K562 (cell line): ENCODE measurements at regions not wholly inside any gene's neighbourhood (a gene's known extent, or its start where the extent isn't known, plus 50 kb on each side); places are given as distances from the start of the nearest gene placed in this dataset.

Experiments used
- CEBPZ ChIP-seq: fragments of 150-350 bp; IDR thresholded peaks from 2 replicates; pipeline ENCODE4 v1.6.1; 2014; ENCODE audit warnings: low read depth, mild to moderate bottlenecking, low read length, borderline replicate concordance
- CREB3L1 ChIP-seq: fragments of 450-650 bp; IDR thresholded peaks from 2 replicates; pipeline ENCODE4 v1.6.1; 2014; ENCODE audit warnings: low read depth, mild to moderate bottlenecking, moderate library complexity, borderline replicate concordance
- FOXP4 ChIP-seq: sonication (generic); formaldehyde crosslinking; IDR thresholded peaks from 2 replicates; pipeline ENCODE4 v1.8.0; 2022; ENCODE audit warnings: mild to moderate bottlenecking, missing genetic modification reagents, borderline replicate concordance
- ID3 ChIP-seq, 2 experiments: fragments of 250-450 bp in 1 of 2; fragments of 450-650 bp in 1 of 2; sonication (Bioruptor Pico) in 1 of 2; IDR thresholded peaks; 2 replicates each; pipeline versions ENCODE4 v1.6.1 to v1.8.0; 2016 to 2021; ENCODE audit warnings: mild to moderate bottlenecking in 2 of 2, moderate library complexity in 2 of 2, missing compliant biosample characterization in 1 of 2, missing genetic modification characterization in 1 of 2
- JUND ChIP-seq, 2 experiments: IDR thresholded peaks; 2 replicates in 1 of 2; 3 replicates in 1 of 2; pipeline ENCODE4 v1.6.1; 2011; ENCODE audit warnings: borderline replicate concordance in 2 of 2, low read depth in 2 of 2, low read length in 2 of 2, improper control_type of control experiment in 1 of 2, missing biosample characterization in 1 of 2, missing genetic modification characterization in 1 of 2, missing genetic modification reagents in 1 of 2
- KDM2B ChIP-seq: fragments of 250-450 bp; sonication (Bioruptor Pico); IDR thresholded peaks from 2 replicates; pipeline ENCODE4 v1.8.0; 2021; ENCODE audit warnings: mild to moderate bottlenecking, moderate library complexity
- MXD1 ChIP-seq: fragments of 250-450 bp; sonication (Bioruptor Pico); IDR thresholded peaks from 2 replicates; pipeline ENCODE4 v1.8.0; 2021; ENCODE audit warnings: borderline replicate concordance, mild to moderate bottlenecking, moderate library complexity; ENCODE audit not compliant: poor library complexity, severe bottlenecking
- NFE2L1 ChIP-seq: fragments of 450-650 bp; IDR thresholded peaks from 2 replicates; pipeline ENCODE4 v1.6.1; 2016; ENCODE audit warnings: missing genetic modification characterization, low read depth, mild to moderate bottlenecking, missing compliant biosample characterization, moderate library complexity, borderline replicate concordance
- PML ChIP-seq: IDR thresholded peaks from 2 replicates; pipeline ENCODE4 v1.6.1; 2012; ENCODE audit warnings: low read length, inconsistent platforms
- RREB1 ChIP-seq: fragments of 250-450 bp; sonication (Bioruptor Pico); IDR thresholded peaks from 2 replicates; pipeline ENCODE4 v1.4.0; 2020
- ZFP1 ChIP-seq: fragments of 450-650 bp; formaldehyde crosslinking; IDR thresholded peaks from 2 replicates; pipeline ENCODE4 v1.4.0; 2020; ENCODE audit warnings: mild to moderate bottlenecking, mixed read lengths
- ZNF57 ChIP-seq: fragments of 450-650 bp; formaldehyde crosslinking; IDR thresholded peaks from 2 replicates; pipeline ENCODE4 v1.4.0; 2020; ENCODE audit warnings: mild to moderate bottlenecking, moderate library complexity

- TF ChIP-seq RREB1 (no peak), CEBPZ (no peak), ZFP1 (CRISPR knock-in tag) (no peak), JUND (IDR thresholded peaks at IDR 0.05; ENCODE audit: borderline replicate concordance, low read depth, low read length) (peak; percentile 65; the same call in 1 of the 2 replicates), JUND (tag; IDR thresholded peaks at IDR 0.05; ENCODE audit: borderline replicate concordance, low read depth, low read length) (0 out of 3 replicates have a peak, but pooled peaks have one; percentile 24), NFE2L1 (tag) (no peak), MXD1 (CRISPR knock-in tag) (no peak), FOXP4 (CRISPR knock-in tag) (no peak), ID3 (CRISPR knock-in tag; IDR thresholded peaks at IDR 0.05) (no peak), ID3 (tag; IDR thresholded peaks at IDR 0.05) (no peak), PML (no peak), KDM2B (no peak), CREB3L1 (no peak), ZNF57 (CRISPR knock-in tag) (no peak)
These were observed 75.0 kb upstream of the EZR start (continued) for GRCh38 chr6:158894193-158894592.
